Nephron progenitor cell (in vitro differentiated cells): ENCODE measurements at regions not wholly inside any gene's neighbourhood (a gene's known extent, or its start where the extent isn't known, plus 50 kb on each side); places are given as distances from the start of the nearest gene placed in this dataset.

Experiments used
- DNase-seq: peaks from one replicate; pipeline ENCODE4 v3.0.0; 2021
- H3K27ac Mint-ChIP-seq: 2 replicates; pipeline ENCODE4 v1.8.0; 2021; ENCODE audit warnings: mild to moderate bottlenecking, moderate library complexity, mixed read lengths
- H3K27me3 Mint-ChIP-seq: 2 replicates; pipeline ENCODE4 v1.8.0; 2021; ENCODE audit warnings: mild to moderate bottlenecking, low read depth, mixed read lengths; ENCODE audit not compliant: poor library complexity
- H3K36me3 Mint-ChIP-seq: 2 replicates; pipeline ENCODE4 v1.8.0; 2021; ENCODE audit warnings: low read depth, mixed read lengths
- H3K4me1 Mint-ChIP-seq: 2 replicates; pipeline ENCODE4 v1.8.0; 2021; ENCODE audit warnings: mixed read lengths
- H3K4me3 Mint-ChIP-seq: 2 replicates; pipeline ENCODE4 v1.8.0; 2021; ENCODE audit warnings: mild to moderate bottlenecking, moderate library complexity, mixed read lengths
- H3K9me3 Mint-ChIP-seq: 2 replicates; pipeline ENCODE4 v1.8.0; 2021; ENCODE audit warnings: mild to moderate bottlenecking, moderate library complexity, mixed read lengths
- CTCF ChIP-seq: fragments of 200-600 bp; sonication (generic); IDR thresholded peaks from 2 replicates; pipeline ENCODE4 v1.5.0; 2021; ENCODE audit warnings: antibody characterized with exemption

- no peak for DNase-seq
- Mint-ChIP-seq H3K36me3 (no peaks in the 10 kb centered on the region), H3K4me1 (peaks cover 2% of the 10 kb centered on the region), H3K27me3 (no peaks in the 10 kb centered on the region), H3K4me3 (no peak overlapping the region), H3K27ac (no peak overlapping the region), H3K9me3 (peaks cover 40% of the 10 kb centered on the region)
- TF ChIP-seq CTCF: no peak
These were observed 491.9 kb downstream of the SIPA1L2 start for GRCh38 chr1:232138044-232138443.

GRCh38 chr1:232137066-232137465 is 492.9 kb downstream of the SIPA1L2 start:
- TF ChIP-seq CTCF: no peak
- no peak for DNase-seq
- H3K36me3 Mint-ChIP-seq: no peaks in the 10 kb centered on the region
- H3K27me3 Mint-ChIP-seq: no peaks in the 10 kb centered on the region
- no peak overlapping the region for H3K4me3 Mint-ChIP-seq
- peaks cover 38% of the 10 kb centered on the region for H3K9me3 Mint-ChIP-seq
- no peaks in the 10 kb centered on the region for H3K4me1 Mint-ChIP-seq
- H3K27ac Mint-ChIP-seq: peak overlapping the region; percentile 37

GRCh38 chr1:232136136-232136535 is 493.8 kb downstream of the SIPA1L2 start:
- no peak overlapping the region for H3K27ac Mint-ChIP-seq

GRCh38 chr1:232134365-232134764 is 495.6 kb downstream of the SIPA1L2 start:
- no peak overlapping the region for H3K27ac Mint-ChIP-seq

More at GRCh38 chr1:232136136-232136535, 493.8 kb downstream of the SIPA1L2 start:
- H3K4me3 Mint-ChIP-seq: no peak overlapping the region
- no peaks in the 10 kb centered on the region for H3K27me3 Mint-ChIP-seq
- no peaks in the 10 kb centered on the region for H3K36me3 Mint-ChIP-seq
- TF ChIP-seq CTCF: no peak
- no peak for DNase-seq
- H3K9me3 Mint-ChIP-seq: peaks cover 39% of the 10 kb centered on the region
- H3K4me1 Mint-ChIP-seq: no peaks in the 10 kb centered on the region

GRCh38 chr1:232132572-232132971 is 497.4 kb downstream of the SIPA1L2 start:
- Mint-ChIP-seq H3K4me1 (no peaks in the 10 kb centered on the region), H3K9me3 (peaks cover 42% of the 10 kb centered on the region)

More at GRCh38 chr1:232134365-232134764, 495.6 kb downstream of the SIPA1L2 start:
- H3K4me1 Mint-ChIP-seq: no peaks in the 10 kb centered on the region
- peaks cover 38% of the 10 kb centered on the region for H3K9me3 Mint-ChIP-seq
- H3K27me3 Mint-ChIP-seq: peaks cover 2% of the 10 kb centered on the region
- DNase-seq: no peak
- H3K36me3 Mint-ChIP-seq: no peaks in the 10 kb centered on the region
- H3K4me3 Mint-ChIP-seq: no peak overlapping the region
- TF ChIP-seq CTCF: no peak

More at GRCh38 chr1:232132572-232132971, 497.4 kb downstream of the SIPA1L2 start:
- TF ChIP-seq CTCF: no peak
- Mint-ChIP-seq H3K36me3 (peaks cover 5% of the 10 kb centered on the region), H3K27me3 (peaks cover 2% of the 10 kb centered on the region), H3K27ac (no peak overlapping the region), H3K4me3 (no peak overlapping the region)
- no peak for DNase-seq
